CMK (cell line): ENCODE measurements at regions not wholly inside any gene's neighbourhood (a gene's known extent, or its start where the extent isn't known, plus 50 kb on each side); places are given as distances from the start of the nearest gene placed in this dataset.
"Not testable (repeated sequence)": the region's sequence is repeated elsewhere in the genome, so short reads cannot be mapped to it uniquely, and the experiment has no call there.

Experiments
- DNase-seq: peaks from one replicate; pipeline ENCODE4 v3.0.0-alpha.2; 2010; ENCODE audit warnings: low read depth

GRCh38 chr7:14092331-14092730 is 102.9 kb upstream of the ETV1 start:
- DNase-seq: no peak

GRCh38 chr7:14085901-14086300 is 96.4 kb upstream of the ETV1 start:
- no peak for DNase-seq

- no peak for DNase-seq
These were observed 94.3 kb upstream of the ETV1 start for GRCh38 chr7:14083761-14084160.

GRCh38 chr7:14073988-14074387 is 84.5 kb upstream of the ETV1 start:
- DNase-seq: no peak

- peak; percentile 33 for DNase-seq
These were observed 84.1 kb upstream of the ETV1 start for GRCh38 chr7:14073543-14073942.

- DNase-seq: peak; percentile 50
These were observed 81.6 kb upstream of the ETV1 start for GRCh38 chr7:14071045-14071444.

- DNase-seq: no peak
These were observed 80.5 kb upstream of the ETV1 start for GRCh38 chr7:14069961-14070360.

- not testable (repeated sequence) for DNase-seq
These were observed 77.3 kb upstream of the ETV1 start for GRCh38 chr7:14066783-14067182.

- no peak for DNase-seq
These were observed 75.8 kb upstream of the ETV1 start for GRCh38 chr7:14065286-14065685.

GRCh38 chr7:14055813-14056212 is 66.3 kb upstream of the ETV1 start:
- no peak for DNase-seq

- DNase-seq: no peak
These were observed 64.7 kb upstream of the ETV1 start for GRCh38 chr7:14054125-14054524.

GRCh38 chr7:14048889-14049288 is 59.4 kb upstream of the ETV1 start:
- no peak for DNase-seq

- peak; percentile 72 for DNase-seq
These were observed 58.4 kb upstream of the ETV1 start for GRCh38 chr7:14047709-14048399.

GRCh38 chr7:14045651-14046050 is 56.2 kb upstream of the ETV1 start:
- DNase-seq: no peak

- DNase-seq: no peak
These were observed 51.1 kb upstream of the ETV1 start for GRCh38 chr7:14040528-14040927.
